ENCODE measurements at regions not wholly inside any gene's neighbourhood (a gene's known extent, or its start where the extent isn't known, plus 50 kb on each side); places are given as distances from the start of the nearest gene placed in this dataset.

DNA sequence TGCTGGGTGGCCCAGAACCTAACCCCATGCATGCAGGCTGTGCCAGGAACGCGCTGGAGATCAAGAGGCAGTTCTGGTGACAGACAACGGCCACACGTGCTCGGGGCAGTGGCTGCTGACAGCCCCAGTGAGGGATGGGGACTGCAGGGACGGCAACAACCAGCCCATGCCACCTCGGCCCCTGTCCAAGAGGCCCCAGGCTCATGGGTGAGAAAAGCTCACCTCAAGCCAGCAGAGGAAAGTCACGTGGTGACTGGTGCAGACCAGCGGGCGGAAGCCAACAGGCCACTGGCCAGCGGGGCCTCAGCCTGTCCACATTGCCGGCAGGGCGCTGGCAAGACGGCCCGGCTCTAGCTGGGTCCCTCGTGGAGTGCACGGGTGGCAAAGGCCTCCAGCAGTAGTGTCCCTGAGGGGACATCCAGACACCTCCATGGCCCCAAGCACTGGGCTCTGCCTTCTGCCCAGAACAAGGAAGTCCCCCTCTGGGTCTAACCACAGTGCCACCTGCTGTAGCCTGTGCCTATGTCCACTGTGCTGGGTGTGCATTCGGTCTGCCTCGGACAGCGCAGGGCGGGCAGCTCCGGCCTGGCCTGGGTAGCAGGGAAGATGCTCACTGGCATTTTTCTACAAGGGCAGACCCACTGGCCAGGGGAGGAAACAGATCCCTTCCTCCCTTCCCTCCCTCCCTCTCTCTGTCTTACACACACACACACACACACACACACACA, 134.1 kb downstream of the NCOR2 start:
- no peak for TF ChIP-seq EZH2 (IDR thresholded peaks at IDR 0.05; ENCODE audit: insufficient read depth, poor library complexity, severe bottlenecking)
- no peak for TF ChIP-seq EZH2phosphoT487 (IDR thresholded peaks at IDR 0.05; ENCODE audit: insufficient read depth, low read depth)

All from GM23248 (cell line).